ENCODE measurements at regions not wholly inside any gene's neighbourhood (a gene's known extent, or its start where the extent isn't known, plus 50 kb on each side); places are given as distances from the start of the nearest gene placed in this dataset.
"Not testable (repeated sequence)": the region's sequence is repeated elsewhere in the genome, so short reads cannot be mapped to it uniquely, and the experiment has no call there.

- no peak for DNase-seq (ENCODE audit: low read depth in 3 of 3)
These were observed 637.9 kb downstream of the NXPH1 start for GRCh38 chr7:9071160-9071762.

- DNase-seq (ENCODE audit: low read depth in 3 of 3), result not testable (repeated sequence)
These were observed 642.4 kb downstream of the NXPH1 start for GRCh38 chr7:9075774-9076173.

- no peak for DNase-seq (ENCODE audit: low read depth in 3 of 3)
These were observed 648.8 kb downstream of the NXPH1 start for GRCh38 chr7:9082203-9082602.

- DNase-seq (ENCODE audit: low read depth in 3 of 3), result no peak
These were observed 650.4 kb downstream of the NXPH1 start for GRCh38 chr7:9083837-9084236.

- DNase-seq (ENCODE audit: low read depth in 3 of 3), result no peak
These were observed 657.9 kb downstream of the NXPH1 start for GRCh38 chr7:9091282-9091681.

- DNase-seq (ENCODE audit: low read depth in 3 of 3), result no peak
These were observed 664.2 kb downstream of the NXPH1 start for GRCh38 chr7:9097565-9098060.

- DNase-seq (ENCODE audit: low read depth in 3 of 3), result no peak
These were observed 666.9 kb downstream of the NXPH1 start for GRCh38 chr7:9100289-9100688.

GRCh38 chr7:9102846-9103245, 669.4 kb downstream of the NXPH1 start:
- no peak for DNase-seq (ENCODE audit: low read depth in 3 of 3)

GRCh38 chr7:9106747-9107146, 673.3 kb downstream of the NXPH1 start:
- no peak for DNase-seq (ENCODE audit: low read depth in 3 of 3)

GRCh38 chr7:9120331-9120730, 686.9 kb downstream of the NXPH1 start:
- DNase-seq (ENCODE audit: low read depth in 3 of 3), result no peak

- DNase-seq (ENCODE audit: low read depth in 3 of 3), result no peak
These were observed 690.9 kb downstream of the NXPH1 start for GRCh38 chr7:9124320-9124719.

GRCh38 chr7:9125246-9125645, 691.8 kb downstream of the NXPH1 start:
- no peak for DNase-seq (ENCODE audit: low read depth in 3 of 3)

- no peak for DNase-seq (ENCODE audit: low read depth in 3 of 3)
These were observed 694.5 kb downstream of the NXPH1 start for GRCh38 chr7:9127901-9128300.

- DNase-seq (ENCODE audit: low read depth in 3 of 3), result no peak
These were observed 715.3 kb downstream of the NXPH1 start for GRCh38 chr7:9148687-9149086.

GRCh38 chr7:9149499-9150082, 716.2 kb downstream of the NXPH1 start:
- DNase-seq (ENCODE audit: low read depth in 3 of 3), result no peak

- not testable (repeated sequence) for DNase-seq (ENCODE audit: low read depth in 3 of 3)
These were observed 730.3 kb downstream of the NXPH1 start for GRCh38 chr7:9163691-9164090.

GRCh38 chr7:9175871-9176270, 742.5 kb downstream of the NXPH1 start:
- DNase-seq (ENCODE audit: low read depth in 3 of 3), result no peak

- DNase-seq (ENCODE audit: low read depth in 3 of 3), result no peak
These were observed 747.9 kb downstream of the NXPH1 start for GRCh38 chr7:9181356-9181755.

- DNase-seq (ENCODE audit: low read depth in 3 of 3), result no peak
These were observed 753.3 kb downstream of the NXPH1 start for GRCh38 chr7:9186730-9187129.

- DNase-seq (ENCODE audit: low read depth in 3 of 3), result no peak
These were observed 756.3 kb downstream of the NXPH1 start for GRCh38 chr7:9189703-9190102.

GRCh38 chr7:9192969-9193368, 759.6 kb downstream of the NXPH1 start:
- DNase-seq (ENCODE audit: low read depth in 3 of 3), result no peak

GRCh38 chr7:9200626-9201025, 767.2 kb downstream of the NXPH1 start:
- no peak for DNase-seq (ENCODE audit: low read depth in 3 of 3)

- DNase-seq (ENCODE audit: low read depth in 3 of 3), result no peak
These were observed 768.5 kb downstream of the NXPH1 start for GRCh38 chr7:9201928-9202327.

GRCh38 chr7:9204571-9204970, 771.2 kb downstream of the NXPH1 start:
- DNase-seq (ENCODE audit: low read depth in 3 of 3), result no peak
